Neural cell (in vitro differentiated cells): ENCODE measurements at regions not wholly inside any gene's neighbourhood (a gene's known extent, or its start where the extent isn't known, plus 50 kb on each side); places are given as distances from the start of the nearest gene placed in this dataset.

ENCODE experiments used
- EP300 ChIP-seq: fragments of 450-650 bp; conservative IDR thresholded peaks from 2 replicates; pipeline ENCODE4 v1.6.1; 2014; ENCODE audit warnings: antibody characterized with exemption, mild to moderate bottlenecking, moderate library complexity; ENCODE audit not compliant: poor library complexity, severe bottlenecking
- EZH2 ChIP-seq: fragments of 200-600, 300-800 bp; shearing (Covaris generic), sonication (generic); IDR thresholded peaks from 2 replicates; pipeline ENCODE4 v1.6.1; 2014; ENCODE audit warnings: antibody characterized with exemption, low read length, borderline replicate concordance, mild to moderate bottlenecking; ENCODE audit not compliant: insufficient read depth, poor library complexity, severe bottlenecking
- RAD21 ChIP-seq: fragments of 450-650 bp; conservative IDR thresholded peaks from 2 replicates; pipeline ENCODE4 v1.6.1; 2014; ENCODE audit warnings: antibody characterized with exemption, mild to moderate bottlenecking, moderate library complexity
- SMC3 ChIP-seq: fragments of 450-650 bp; conservative IDR thresholded peaks from 2 replicates; pipeline ENCODE4 v1.6.1; 2014; ENCODE audit warnings: antibody characterized with exemption, mild to moderate bottlenecking, moderate library complexity; ENCODE audit not compliant: poor library complexity
- TF ChIP-seq, protein P1 (sequence below): fragments of 450-650 bp; IDR thresholded peaks from 2 replicates; pipeline ENCODE4 v1.5.1; 2014; ENCODE audit warnings: antibody characterized with exemption, mild to moderate bottlenecking, moderate library complexity; ENCODE audit not compliant: poor library complexity, severe bottlenecking

- TF ChIP-seq, protein P1, sequence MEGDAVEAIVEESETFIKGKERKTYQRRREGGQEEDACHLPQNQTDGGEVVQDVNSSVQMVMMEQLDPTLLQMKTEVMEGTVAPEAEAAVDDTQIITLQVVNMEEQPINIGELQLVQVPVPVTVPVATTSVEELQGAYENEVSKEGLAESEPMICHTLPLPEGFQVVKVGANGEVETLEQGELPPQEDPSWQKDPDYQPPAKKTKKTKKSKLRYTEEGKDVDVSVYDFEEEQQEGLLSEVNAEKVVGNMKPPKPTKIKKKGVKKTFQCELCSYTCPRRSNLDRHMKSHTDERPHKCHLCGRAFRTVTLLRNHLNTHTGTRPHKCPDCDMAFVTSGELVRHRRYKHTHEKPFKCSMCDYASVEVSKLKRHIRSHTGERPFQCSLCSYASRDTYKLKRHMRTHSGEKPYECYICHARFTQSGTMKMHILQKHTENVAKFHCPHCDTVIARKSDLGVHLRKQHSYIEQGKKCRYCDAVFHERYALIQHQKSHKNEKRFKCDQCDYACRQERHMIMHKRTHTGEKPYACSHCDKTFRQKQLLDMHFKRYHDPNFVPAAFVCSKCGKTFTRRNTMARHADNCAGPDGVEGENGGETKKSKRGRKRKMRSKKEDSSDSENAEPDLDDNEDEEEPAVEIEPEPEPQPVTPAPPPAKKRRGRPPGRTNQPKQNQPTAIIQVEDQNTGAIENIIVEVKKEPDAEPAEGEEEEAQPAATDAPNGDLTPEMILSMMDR: no peak
- TF ChIP-seq RAD21 (no peak), EZH2 (no peak), SMC3 (no peak), EP300 (no peak)
These were observed 1358.7 kb upstream of the NRXN1 start for GRCh38 chr2:52390651-52391050.
